HL-60/S4 treated with retinoic acid at 250 ng/mL for 4 days and 3 days (cell line): ENCODE measurements at regions not wholly inside any gene's neighbourhood (a gene's known extent, or its start where the extent isn't known, plus 50 kb on each side); places are given as distances from the start of the nearest gene placed in this dataset.
"Not testable (repeated sequence)": the region's sequence is repeated elsewhere in the genome, so short reads cannot be mapped to it uniquely, and the experiment has no call there.

Source experiments
- in situ Hi-C: fragments of 300-500 bp; cut with MboI; formaldehyde crosslinking; loops from 2 replicates; pipeline ENCODE4 v1.7.0; 2022; ENCODE audit warnings: low sequenced_read_pairs

GRCh38 chr16:29171296-29171695, 186.4 kb downstream of the LAT start:
- in situ Hi-C loops = not testable (repeated sequence)

- in situ Hi-C loops = not testable (repeated sequence)
These were observed 185.7 kb downstream of the LAT start for GRCh38 chr16:29170393-29171119.

GRCh38 chr16:29169295-29169994, 184.6 kb downstream of the LAT start:
- in situ Hi-C loops = not testable (repeated sequence)

GRCh38 chr16:29168515-29169259, 183.8 kb downstream of the LAT start:
- in situ Hi-C loops = not testable (repeated sequence)

GRCh38 chr16:29164442-29165089, 179.7 kb downstream of the LAT start:
- in situ Hi-C loops = not testable (repeated sequence)

- in situ Hi-C loops = not testable (repeated sequence)
These were observed 175.3 kb downstream of the LAT start for GRCh38 chr16:29160171-29160570.

GRCh38 chr16:29159603-29160002, 174.8 kb downstream of the LAT start:
- in situ Hi-C loops = not testable (repeated sequence)

- in situ Hi-C loops = no loop called here
These were observed 173.9 kb downstream of the LAT start for GRCh38 chr16:29158785-29159184.

- in situ Hi-C loops = not testable (repeated sequence)
These were observed 173.4 kb downstream of the LAT start for GRCh38 chr16:29158031-29158784.

- in situ Hi-C loops = not testable (repeated sequence)
These were observed 172.4 kb downstream of the LAT start for GRCh38 chr16:29157051-29157923.

GRCh38 chr16:29156511-29156910, 171.7 kb downstream of the LAT start:
- in situ Hi-C loops = no loop called here

GRCh38 chr16:29155866-29156200, 171.0 kb downstream of the LAT start:
- in situ Hi-C loops = not testable (repeated sequence)

GRCh38 chr16:29155131-29155865, 170.4 kb downstream of the LAT start:
- in situ Hi-C loops = not testable (repeated sequence)

GRCh38 chr16:29154676-29155121, 169.8 kb downstream of the LAT start:
- in situ Hi-C loops = no loop called here

- in situ Hi-C loops = no loop called here
These were observed 169.2 kb downstream of the LAT start for GRCh38 chr16:29154088-29154487.

- in situ Hi-C loops = not testable (repeated sequence)
These were observed 168.5 kb downstream of the LAT start for GRCh38 chr16:29153307-29153706.

GRCh38 chr16:29152544-29153031, 167.7 kb downstream of the LAT start:
- in situ Hi-C loops = not testable (repeated sequence)

GRCh38 chr16:29151317-29151716, 166.5 kb downstream of the LAT start:
- in situ Hi-C loops = no loop called here

- in situ Hi-C loops = not testable (repeated sequence)
These were observed 165.1 kb downstream of the LAT start for GRCh38 chr16:29149912-29150311.
